ENCODE measurements at regions not wholly inside any gene's neighbourhood (a gene's known extent, or its start where the extent isn't known, plus 50 kb on each side); places are given as distances from the start of the nearest gene placed in this dataset.

DNA sequence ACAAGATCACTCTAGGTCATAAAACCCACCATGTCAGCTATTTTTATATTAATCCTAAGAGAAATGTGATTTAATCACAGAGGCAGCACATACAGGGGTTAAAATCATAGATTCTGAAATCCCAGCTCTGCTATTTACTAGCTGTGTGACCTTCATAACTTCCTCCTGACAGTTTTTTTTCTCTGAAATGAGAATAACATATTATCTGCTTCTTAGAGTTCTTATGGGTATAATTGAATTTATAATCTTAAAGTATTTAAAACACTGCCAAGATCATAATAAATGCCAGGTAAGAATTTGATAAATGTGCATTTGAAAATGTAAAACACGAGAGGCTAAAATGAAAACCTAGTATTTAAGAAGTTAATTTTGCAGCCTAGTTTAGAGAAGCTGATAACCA is 722.9 kb downstream of the SLITRK6 start:
- ATAC-seq (ENCODE audit: low read depth) (no peak), DNase-seq (no peak)
- Mint-ChIP-seq H3K4me3 (no peak overlapping the region), H3K27me3 (no peaks in the 10 kb centered on the region), H3K9me3 (peaks cover 9% of the 10 kb centered on the region), H3K27ac (no peak overlapping the region), H3K36me3 (ENCODE audit: low read depth) (no peaks in the 10 kb centered on the region), H3K4me1 (no peaks in the 10 kb centered on the region)
- intact Hi-C loops (cut with micrococcal nuclease) = no loop called here
- ChIA-PET POLR2A (no interaction called here), CTCF (no interaction called here)
- TF ChIP-seq, protein P1, sequence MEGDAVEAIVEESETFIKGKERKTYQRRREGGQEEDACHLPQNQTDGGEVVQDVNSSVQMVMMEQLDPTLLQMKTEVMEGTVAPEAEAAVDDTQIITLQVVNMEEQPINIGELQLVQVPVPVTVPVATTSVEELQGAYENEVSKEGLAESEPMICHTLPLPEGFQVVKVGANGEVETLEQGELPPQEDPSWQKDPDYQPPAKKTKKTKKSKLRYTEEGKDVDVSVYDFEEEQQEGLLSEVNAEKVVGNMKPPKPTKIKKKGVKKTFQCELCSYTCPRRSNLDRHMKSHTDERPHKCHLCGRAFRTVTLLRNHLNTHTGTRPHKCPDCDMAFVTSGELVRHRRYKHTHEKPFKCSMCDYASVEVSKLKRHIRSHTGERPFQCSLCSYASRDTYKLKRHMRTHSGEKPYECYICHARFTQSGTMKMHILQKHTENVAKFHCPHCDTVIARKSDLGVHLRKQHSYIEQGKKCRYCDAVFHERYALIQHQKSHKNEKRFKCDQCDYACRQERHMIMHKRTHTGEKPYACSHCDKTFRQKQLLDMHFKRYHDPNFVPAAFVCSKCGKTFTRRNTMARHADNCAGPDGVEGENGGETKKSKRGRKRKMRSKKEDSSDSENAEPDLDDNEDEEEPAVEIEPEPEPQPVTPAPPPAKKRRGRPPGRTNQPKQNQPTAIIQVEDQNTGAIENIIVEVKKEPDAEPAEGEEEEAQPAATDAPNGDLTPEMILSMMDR (IDR thresholded peaks at IDR 0.05) = no peak

DNA sequence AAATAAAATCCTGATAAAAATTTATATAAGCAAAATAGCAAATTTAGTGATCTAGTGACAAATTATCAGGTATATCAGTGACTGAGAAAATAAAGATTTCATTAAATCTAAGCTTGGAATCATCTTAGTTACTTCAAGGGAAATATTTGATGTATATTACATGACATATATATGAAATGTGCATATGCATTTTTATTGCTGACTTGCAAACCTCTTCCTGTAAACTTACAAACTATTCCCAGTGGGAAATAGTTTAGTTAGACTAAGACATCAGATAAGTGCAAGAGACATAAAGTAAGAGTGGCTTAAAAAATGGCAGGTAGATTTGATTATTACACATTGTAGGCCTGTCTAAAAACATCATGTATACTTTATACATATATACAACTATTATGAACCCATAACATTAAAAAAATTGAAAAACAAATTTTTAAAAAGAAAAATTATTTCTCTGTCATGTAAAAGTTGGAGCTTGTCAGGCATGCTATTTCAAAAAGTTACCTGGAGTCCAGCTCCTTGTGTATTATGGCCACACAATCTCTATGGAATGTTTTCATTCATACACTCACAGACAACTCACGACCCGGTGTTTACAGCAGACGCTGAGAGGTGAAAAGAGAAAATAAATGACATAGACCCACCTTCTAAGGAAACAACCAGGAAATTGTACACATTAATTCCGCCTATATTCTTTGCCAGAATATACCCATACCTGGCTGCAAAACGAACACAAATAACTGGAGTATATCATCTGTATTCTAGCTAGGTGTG is 724.5 kb downstream of the SLITRK6 start:
- POLR2A ChIA-PET = no interaction called here
- intact Hi-C loops (cut with micrococcal nuclease) = no loop called here
- DNase-seq (no peak), ATAC-seq (ENCODE audit: low read depth) (no peak)
- Mint-ChIP-seq H3K36me3 (ENCODE audit: low read depth) (no peaks in the 10 kb centered on the region), H3K27ac (no peak overlapping the region), H3K4me3 (no peak overlapping the region), H3K9me3 (peaks cover 9% of the 10 kb centered on the region), H3K4me1 (no peaks in the 10 kb centered on the region), H3K27me3 (no peaks in the 10 kb centered on the region)
- TF ChIP-seq, protein P1 (IDR thresholded peaks at IDR 0.05) = no peak
- CTCF ChIA-PET = no interaction called here

- ChIA-PET POLR2A (no interaction called here), CTCF (no interaction called here)
- no peaks in the 10 kb centered on the region for H3K36me3 Mint-ChIP-seq (ENCODE audit: low read depth)
- intact Hi-C loops (cut with micrococcal nuclease) = no loop called here
- H3K27ac Mint-ChIP-seq = no peak overlapping the region
- no peaks in the 10 kb centered on the region for H3K4me1 Mint-ChIP-seq
- TF ChIP-seq, protein P1 (IDR thresholded peaks at IDR 0.05) = no peak
- DNase-seq (no peak), ATAC-seq (ENCODE audit: low read depth) (no peak)
- peaks cover 9% of the 10 kb centered on the region for H3K9me3 Mint-ChIP-seq
- H3K4me3 Mint-ChIP-seq = no peak overlapping the region
- no peaks in the 10 kb centered on the region for H3K27me3 Mint-ChIP-seq
Observed at GRCh38 chr13:85068231-85068630, 731.0 kb downstream of the SLITRK6 start.

DNA sequence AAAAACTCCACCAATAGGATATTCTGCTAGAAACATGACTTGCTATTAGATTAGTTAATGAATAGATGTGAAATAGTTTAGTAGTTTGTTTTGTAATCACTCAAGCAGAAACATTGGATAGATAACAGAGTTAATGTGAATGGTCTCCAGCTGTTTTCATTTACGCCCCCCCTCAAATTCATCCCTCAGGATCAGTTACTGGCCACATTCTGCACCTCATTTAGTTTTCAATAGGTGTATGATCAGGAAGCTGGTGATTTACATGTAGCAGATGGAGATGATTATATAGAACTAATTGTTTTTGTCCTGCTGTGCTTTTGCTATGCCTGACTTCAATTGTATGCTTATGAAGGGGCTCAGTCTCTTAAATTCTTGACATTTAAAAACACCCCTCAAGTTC is 759.0 kb downstream of the SLITRK6 start:
- no peaks in the 10 kb centered on the region for H3K27me3 Mint-ChIP-seq
- TF ChIP-seq, protein P1 (IDR thresholded peaks at IDR 0.05) = no peak
- H3K36me3 Mint-ChIP-seq (ENCODE audit: low read depth) = no peaks in the 10 kb centered on the region
- ChIA-PET CTCF (no interaction called here), POLR2A (no interaction called here)
- no peak overlapping the region for H3K4me3 Mint-ChIP-seq
- no peaks in the 10 kb centered on the region for H3K4me1 Mint-ChIP-seq
- DNase-seq (no peak), ATAC-seq (ENCODE audit: low read depth) (no peak)
- intact Hi-C loops (cut with micrococcal nuclease) = no loop called here
- peaks cover 8% of the 10 kb centered on the region for H3K9me3 Mint-ChIP-seq
- H3K27ac Mint-ChIP-seq = no peak overlapping the region

DNA sequence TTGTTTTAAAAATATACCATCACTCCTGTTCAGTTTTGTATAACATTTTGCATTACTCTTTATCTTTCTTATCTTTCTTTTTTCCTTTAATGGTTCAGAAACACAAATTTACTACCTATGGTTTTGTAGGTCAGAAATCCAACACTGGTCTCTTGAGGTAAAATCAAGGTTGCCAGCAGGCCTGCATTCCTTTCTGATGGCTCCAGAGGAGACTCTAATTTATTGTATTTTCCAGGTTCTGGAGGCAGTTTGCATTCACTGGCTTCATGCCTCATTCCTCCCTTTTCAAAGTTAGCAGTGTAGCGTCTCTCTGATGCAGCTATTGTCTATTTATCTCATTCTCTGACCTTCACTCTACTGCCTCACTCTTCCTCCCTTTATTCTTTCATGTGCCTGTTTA is 767.4 kb downstream of the SLITRK6 start:
- Mint-ChIP-seq H3K27ac (no peak overlapping the region), H3K27me3 (no peaks in the 10 kb centered on the region), H3K36me3 (ENCODE audit: low read depth) (no peaks in the 10 kb centered on the region), H3K4me1 (no peaks in the 10 kb centered on the region), H3K4me3 (no peak overlapping the region), H3K9me3 (peaks cover 12% of the 10 kb centered on the region)
- no peak for ATAC-seq (ENCODE audit: low read depth)
- TF ChIP-seq, protein P1 (IDR thresholded peaks at IDR 0.05) = no peak
- ChIA-PET POLR2A (no interaction called here), CTCF (no interaction called here)
- no peak for DNase-seq
- intact Hi-C loops (cut with micrococcal nuclease) = no loop called here

All from activated B cell treated with CpG ODN at 0.5 μM for 24 hours (primary cell).